Chondrocyte (in vitro differentiated cells): ENCODE measurements at regions not wholly inside any gene's neighbourhood (a gene's known extent, or its start where the extent isn't known, plus 50 kb on each side); places are given as distances from the start of the nearest gene placed in this dataset.
A peak's percentile ranks its signal among the peaks of the same experiment; 100 is the strongest.

Experiments used
- DNase-seq: peaks from one replicate; pipeline ENCODE4 v3.0.0; 2021; ENCODE audit warnings: mixed read lengths, low spot score
- H3K27ac Mint-ChIP-seq: one replicate; pipeline ENCODE4 v1.8.0; 2021; ENCODE audit warnings: mild to moderate bottlenecking, moderate library complexity, mixed read lengths; ENCODE audit not compliant: unreplicated experiment
- H3K27me3 Mint-ChIP-seq: 2 replicates; pipeline ENCODE4 v1.8.0; 2021; ENCODE audit warnings: low read depth, mixed read lengths
- H3K36me3 Mint-ChIP-seq: 2 replicates; pipeline ENCODE4 v1.8.0; 2021; ENCODE audit warnings: low read depth, mixed read lengths
- H3K4me1 Mint-ChIP-seq: 2 replicates; pipeline ENCODE4 v1.8.0; 2021; ENCODE audit warnings: low read depth, mild to moderate bottlenecking, mixed read lengths
- H3K4me3 Mint-ChIP-seq: one replicate; pipeline ENCODE4 v1.8.0; 2021; ENCODE audit warnings: mild to moderate bottlenecking, moderate library complexity, mixed read lengths; ENCODE audit not compliant: unreplicated experiment
- H3K9me3 Mint-ChIP-seq: 2 replicates; pipeline ENCODE4 v1.8.0; 2021; ENCODE audit warnings: low read depth, mixed read lengths
- CTCF ChIP-seq: fragments of 200-600 bp; sonication (generic); IDR thresholded peaks from 2 replicates; pipeline ENCODE4 v1.5.0; 2021; ENCODE audit warnings: antibody characterized with exemption, mild to moderate bottlenecking, moderate library complexity

- Mint-ChIP-seq H3K27me3 (no peaks in the 10 kb centered on the region), H3K4me1 (peaks cover 15% of the 10 kb centered on the region), H3K9me3 (peaks cover 3% of the 10 kb centered on the region), H3K4me3 (no peak overlapping the region), H3K27ac (peak overlapping the region; percentile 87), H3K36me3 (peaks cover 2% of the 10 kb centered on the region)
- no peak for TF ChIP-seq CTCF
- DNase-seq = no peak
Observed at GRCh38 chr1:60746278-60746791, 336.0 kb upstream of the NFIA start.

GRCh38 chr1:60745484-60745883, 336.9 kb upstream of the NFIA start:
- peaks cover 15% of the 10 kb centered on the region for H3K4me1 Mint-ChIP-seq
- H3K9me3 Mint-ChIP-seq = peaks cover 3% of the 10 kb centered on the region
- no peaks in the 10 kb centered on the region for H3K27me3 Mint-ChIP-seq
- no peak for DNase-seq
- H3K36me3 Mint-ChIP-seq = peaks cover 2% of the 10 kb centered on the region
- H3K27ac Mint-ChIP-seq = no peak overlapping the region
- no peak for TF ChIP-seq CTCF
- no peak overlapping the region for H3K4me3 Mint-ChIP-seq

- Mint-ChIP-seq H3K9me3 (peaks cover 3% of the 10 kb centered on the region), H3K4me3 (no peak overlapping the region), H3K27me3 (no peaks in the 10 kb centered on the region), H3K27ac (no peak overlapping the region), H3K36me3 (no peaks in the 10 kb centered on the region), H3K4me1 (peaks cover 15% of the 10 kb centered on the region)
- no peak for DNase-seq
- TF ChIP-seq CTCF = no peak
Observed at GRCh38 chr1:60742339-60742738, 340.0 kb upstream of the NFIA start.

- no peak overlapping the region for H3K4me3 Mint-ChIP-seq
- no peaks in the 10 kb centered on the region for H3K4me1 Mint-ChIP-seq
- DNase-seq = no peak
- H3K36me3 Mint-ChIP-seq = no peaks in the 10 kb centered on the region
- H3K27ac Mint-ChIP-seq = no peak overlapping the region
- no peak for TF ChIP-seq CTCF
- peaks cover 3% of the 10 kb centered on the region for H3K9me3 Mint-ChIP-seq
- no peaks in the 10 kb centered on the region for H3K27me3 Mint-ChIP-seq
Observed at GRCh38 chr1:60740154-60740553, 342.2 kb upstream of the NFIA start.

- no peak overlapping the region for H3K27ac Mint-ChIP-seq
- H3K27me3 Mint-ChIP-seq = no peaks in the 10 kb centered on the region
- H3K36me3 Mint-ChIP-seq = no peaks in the 10 kb centered on the region
- TF ChIP-seq CTCF = no peak
- H3K9me3 Mint-ChIP-seq = peaks cover 3% of the 10 kb centered on the region
- no peaks in the 10 kb centered on the region for H3K4me1 Mint-ChIP-seq
- H3K4me3 Mint-ChIP-seq = no peak overlapping the region
- DNase-seq = no peak
Observed at GRCh38 chr1:60739729-60740128, 342.6 kb upstream of the NFIA start.
